NCI-H1417 (cell line): ENCODE measurements at regions not wholly inside any gene's neighbourhood (a gene's known extent, or its start where the extent isn't known, plus 50 kb on each side); places are given as distances from the start of the nearest gene placed in this dataset.
A peak's percentile ranks its signal among the peaks of the same experiment; 100 is the strongest.
"Not testable (repeated sequence)": the region's sequence is repeated elsewhere in the genome, so short reads cannot be mapped to it uniquely, and the experiment has no call there.

Source experiments
- DNase-seq, 3 experiments: peaks; one replicate each; lab custom pipeline; 2025; lab: John Stamatoyannopoulos, UW

GRCh38 chr5:163947848-163948666 lies 442.6 kb downstream of the MAT2B start:
- no peak for DNase-seq

- DNase-seq, result no peak
Measured at GRCh38 chr5:163950248-163950647, 444.8 kb downstream of the MAT2B start.

GRCh38 chr5:163951069-163951468 lies 445.6 kb downstream of the MAT2B start:
- DNase-seq, result no peak

- no peak for DNase-seq
Measured at GRCh38 chr5:163953901-163954300, 448.5 kb downstream of the MAT2B start.

- not testable (repeated sequence) for DNase-seq
Measured at GRCh38 chr5:163961230-163961629, 455.8 kb downstream of the MAT2B start.

GRCh38 chr5:163963881-163964280 lies 458.5 kb downstream of the MAT2B start:
- no peak for DNase-seq

GRCh38 chr5:163964671-163965070 lies 459.3 kb downstream of the MAT2B start:
- DNase-seq, result no peak

- DNase-seq, result peak in 1 of 3 experiments; percentile 56
Measured at GRCh38 chr5:163967268-163967667, 461.8 kb downstream of the MAT2B start.

- no peak for DNase-seq
Measured at GRCh38 chr5:163968651-163969050, 463.2 kb downstream of the MAT2B start.

GRCh38 chr5:163976696-163977095 lies 471.3 kb downstream of the MAT2B start:
- no peak for DNase-seq

- peak in 1 of 3 experiments; percentile 3 for DNase-seq
Measured at GRCh38 chr5:163978897-163979296, 473.5 kb downstream of the MAT2B start.

- DNase-seq, result peak in 2 of 3 experiments; percentile 59 to 84
Measured at GRCh38 chr5:163988566-163988965, 483.1 kb downstream of the MAT2B start.

- no peak for DNase-seq
Measured at GRCh38 chr5:163993126-163993525, 487.7 kb downstream of the MAT2B start.

GRCh38 chr5:163995206-163995605 lies 489.8 kb downstream of the MAT2B start:
- peak in 1 of 3 experiments; percentile 28 for DNase-seq

GRCh38 chr5:163997965-163998364 lies 492.5 kb downstream of the MAT2B start:
- peak in 1 of 3 experiments; percentile 14 for DNase-seq

- DNase-seq, result no peak
Measured at GRCh38 chr5:164000241-164000640, 494.8 kb downstream of the MAT2B start.

GRCh38 chr5:164000819-164001218 lies 495.4 kb downstream of the MAT2B start:
- DNase-seq, result no peak

- no peak for DNase-seq
Measured at GRCh38 chr5:164002214-164002613, 496.8 kb downstream of the MAT2B start.

- no peak for DNase-seq
Measured at GRCh38 chr5:164002628-164003027, 497.2 kb downstream of the MAT2B start.

GRCh38 chr5:164005071-164005470 lies 499.7 kb downstream of the MAT2B start:
- DNase-seq, result no peak

- no peak for DNase-seq
Measured at GRCh38 chr5:164007064-164007463, 501.6 kb downstream of the MAT2B start.

- DNase-seq, result peak in 1 of 3 experiments; percentile 5
Measured at GRCh38 chr5:164009621-164010020, 504.2 kb downstream of the MAT2B start.

- DNase-seq, result no peak
Measured at GRCh38 chr5:164010900-164011299, 505.5 kb downstream of the MAT2B start.

- peak in 1 of 3 experiments; percentile 16 for DNase-seq
Measured at GRCh38 chr5:164012371-164012770, 507.0 kb downstream of the MAT2B start.
